A673 (cell line): ENCODE measurements at regions not wholly inside any gene's neighbourhood (a gene's known extent, or its start where the extent isn't known, plus 50 kb on each side); places are given as distances from the start of the nearest gene placed in this dataset.

Experiments used
- CTCF ChIP-seq: fragments of 300-800, 200-600 bp; sonication (generic); conservative IDR thresholded peaks from 2 replicates; pipeline ENCODE4 v1.5.1; 2017; ENCODE audit warnings: low read depth, mild to moderate bottlenecking, antibody characterized with exemption, low read length, moderate library complexity, mixed read lengths
- EZH2 ChIP-seq: fragments of 200-600 bp; sonication (generic); IDR thresholded peaks from 2 replicates; pipeline ENCODE4 v1.6.1; 2017; ENCODE audit warnings: borderline replicate concordance, low read depth, mild to moderate bottlenecking, mixed read lengths, antibody characterized with exemption, low read length; ENCODE audit not compliant: poor library complexity, severe bottlenecking

- TF ChIP-seq CTCF: no peak
- TF ChIP-seq EZH2: no peak
Measured at GRCh38 chr2:5826979-5827655, 134.9 kb downstream of the SOX11 start.
